ENCODE measurements at regions not wholly inside any gene's neighbourhood (a gene's known extent, or its start where the extent isn't known, plus 50 kb on each side); places are given as distances from the start of the nearest gene placed in this dataset.
"Not testable (repeated sequence)": the region's sequence is repeated elsewhere in the genome, so short reads cannot be mapped to it uniquely, and the experiment has no call there.

GRCh38 chr5:51802551-51803184, 419.4 kb downstream of the ISL1 start:
- no peak for DNase-seq

DNA sequence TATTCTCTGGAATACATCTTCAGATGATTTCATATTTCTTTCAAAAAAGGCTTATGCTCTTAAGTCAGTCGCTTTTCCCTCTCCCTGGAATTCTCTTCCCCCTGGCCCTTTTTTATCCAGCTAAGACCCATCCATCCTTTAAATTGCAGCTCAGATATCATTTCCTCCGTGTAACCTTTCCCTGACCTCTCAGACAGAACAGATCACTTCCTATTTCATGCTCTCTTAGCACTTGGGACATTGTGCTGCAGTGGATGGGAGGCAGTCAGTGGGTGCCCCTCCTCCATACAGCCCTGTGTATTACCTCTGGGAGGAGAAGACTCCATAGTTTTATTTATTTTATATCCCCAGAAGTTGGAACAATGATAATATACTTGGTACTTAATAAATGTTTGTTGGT, 423.4 kb downstream of the ISL1 start:
- no peak for DNase-seq

- no peak for DNase-seq
Measured at GRCh38 chr5:51810592-51810991, 427.3 kb downstream of the ISL1 start.

DNA sequence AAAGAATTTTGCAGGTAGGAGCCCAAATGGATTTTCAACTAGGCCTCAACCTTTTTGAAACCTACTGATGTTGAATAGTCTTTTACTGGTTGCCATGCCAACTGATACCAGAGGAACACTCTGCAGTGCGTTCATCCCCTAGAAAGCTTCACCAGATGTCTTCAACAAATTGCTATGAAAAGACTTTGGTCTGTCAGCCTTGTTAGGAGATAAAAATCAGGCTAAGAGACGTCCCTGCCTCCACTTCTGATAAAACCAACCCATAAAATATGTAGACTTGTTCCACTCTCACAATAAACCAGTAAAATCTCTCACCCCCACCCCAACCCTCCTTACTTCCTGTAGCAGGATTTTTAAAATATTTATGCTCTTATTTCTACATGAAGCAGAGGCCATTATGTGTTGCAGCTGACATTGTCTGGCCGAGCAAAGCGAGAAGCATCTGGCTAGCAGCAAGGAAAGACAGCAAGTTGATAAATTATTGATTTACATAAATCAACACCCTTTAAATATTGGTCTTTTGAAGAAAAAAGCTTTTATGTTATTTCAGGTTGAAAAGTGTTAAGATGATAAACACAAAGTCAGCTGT, 428.7 kb downstream of the ISL1 start:
- no peak for DNase-seq

DNA sequence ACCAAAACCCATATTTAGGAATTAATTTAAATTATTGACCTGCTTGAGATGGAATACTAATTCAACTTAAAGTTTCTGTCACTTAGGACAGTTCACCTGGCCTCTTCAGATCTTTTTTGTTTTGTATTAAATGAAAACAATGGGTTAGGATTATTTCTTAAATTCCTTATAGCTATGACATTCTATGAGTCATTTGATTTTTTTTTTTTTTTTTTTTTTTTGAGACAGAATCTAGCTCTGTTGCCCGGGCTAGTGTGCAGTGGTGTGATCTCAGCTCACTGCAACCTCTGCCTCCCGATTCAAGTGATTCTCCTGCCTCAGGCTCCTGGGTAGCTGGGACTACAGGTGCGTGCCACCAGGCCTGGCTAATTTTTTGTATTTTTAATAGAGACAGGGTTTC, 431.6 kb downstream of the ISL1 start:
- DNase-seq = not testable (repeated sequence)

- DNase-seq = no peak
Measured at GRCh38 chr5:51816427-51816826, 433.2 kb downstream of the ISL1 start.

GRCh38 chr5:51821697-51822096, 438.4 kb downstream of the ISL1 start:
- DNase-seq = no peak

DNA sequence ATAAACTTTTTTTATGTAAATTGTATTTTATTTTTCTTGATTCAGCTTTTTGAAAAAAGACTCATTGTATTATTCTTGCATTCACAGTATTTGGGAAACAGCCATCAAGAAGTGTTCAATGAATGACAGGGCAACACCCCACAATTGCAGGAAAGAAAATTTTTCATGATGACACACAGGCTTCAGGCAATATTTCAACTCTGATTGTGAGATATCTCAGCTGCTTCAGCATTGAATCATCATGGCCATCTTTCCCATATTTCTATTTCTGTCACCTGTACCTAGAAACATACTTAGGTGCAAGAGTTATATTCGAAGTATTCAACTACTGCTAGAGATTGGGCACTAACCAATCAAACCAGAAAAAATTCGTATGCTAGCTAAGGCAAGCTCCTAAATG, 446.0 kb downstream of the ISL1 start:
- DNase-seq = no peak

DNA sequence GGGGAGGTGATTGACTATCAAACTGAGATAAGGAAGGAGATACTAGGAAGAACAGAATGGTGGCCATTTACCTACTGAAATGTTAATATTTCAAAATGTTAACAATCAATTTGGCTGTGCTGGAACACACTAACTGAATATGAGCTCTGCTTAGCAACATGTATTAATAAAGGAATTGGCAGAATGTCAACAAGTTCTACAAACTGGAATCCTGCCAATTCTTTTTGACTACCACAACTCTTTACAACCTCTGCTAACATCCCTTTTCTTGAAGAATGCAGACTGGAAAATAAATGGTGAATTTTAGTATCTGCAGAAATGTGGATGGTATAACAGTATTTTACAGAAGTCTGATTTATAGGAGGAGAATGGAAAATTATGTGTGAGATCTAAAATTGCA, 446.4 kb downstream of the ISL1 start:
- no peak for DNase-seq

GRCh38 chr5:51832934-51833470, 449.8 kb downstream of the ISL1 start:
- DNase-seq = no peak

DNA sequence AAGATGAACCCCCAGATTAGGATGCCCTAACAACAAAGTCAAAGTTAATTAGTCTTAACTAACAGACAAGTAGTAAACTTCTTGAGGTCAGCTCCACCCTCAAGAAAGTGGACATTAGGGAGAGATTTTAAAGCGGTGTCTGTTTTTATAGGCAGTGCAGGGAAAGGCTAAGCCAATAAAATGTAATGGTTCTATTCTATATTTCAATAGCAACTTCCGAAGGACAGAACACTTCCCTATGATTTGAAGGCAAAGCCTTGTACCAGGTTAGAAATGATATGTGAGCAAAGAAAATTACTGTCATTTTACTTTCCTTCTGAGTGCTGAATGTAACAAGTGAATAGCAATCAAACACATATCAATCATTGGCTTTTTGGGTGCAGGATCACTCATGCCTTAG, 455.2 kb downstream of the ISL1 start:
- no peak for DNase-seq

DNA sequence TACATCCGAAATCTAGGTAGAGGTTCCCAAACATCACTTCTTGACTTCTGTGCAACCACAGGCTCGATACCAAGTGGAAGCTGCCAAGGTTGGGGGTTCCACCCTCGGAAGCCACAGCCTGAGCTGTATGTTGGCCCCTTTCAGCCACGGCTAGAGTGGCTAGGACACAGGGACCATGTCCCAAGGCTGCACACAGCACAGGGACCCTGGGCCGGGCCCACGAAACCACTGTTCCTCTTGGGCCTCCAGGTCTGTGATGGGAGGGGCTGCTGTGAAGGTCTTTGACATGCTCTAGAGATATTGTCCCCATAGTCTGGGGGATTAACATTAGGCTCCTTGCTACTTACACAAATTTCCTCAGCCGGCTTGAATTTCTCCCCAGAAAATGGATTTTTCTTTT, 460.6 kb downstream of the ISL1 start:
- no peak for DNase-seq

DNA sequence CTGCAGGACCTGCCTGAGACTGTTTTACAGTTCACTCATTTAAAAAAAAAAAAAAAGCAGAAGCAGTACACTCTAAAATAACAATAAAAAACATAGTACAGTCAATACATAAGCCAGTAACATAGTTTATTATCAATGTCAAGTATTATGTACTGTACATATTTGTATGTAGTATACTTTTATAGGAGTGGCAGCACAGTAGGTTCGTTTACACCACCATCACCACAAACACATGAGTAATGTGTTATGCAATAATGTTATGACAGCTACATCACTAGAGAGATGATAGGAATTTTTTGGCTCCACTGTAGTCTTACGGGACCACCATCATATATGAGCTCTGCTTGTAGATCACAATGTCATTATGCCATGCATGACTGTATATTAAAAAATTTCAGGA, 462.8 kb downstream of the ISL1 start:
- no peak for DNase-seq

GRCh38 chr5:51859624-51860023, 476.4 kb downstream of the ISL1 start:
- no peak for DNase-seq

GRCh38 chr5:51860532-51861018, 477.3 kb downstream of the ISL1 start:
- DNase-seq = no peak

GRCh38 chr5:51872144-51872543, 488.9 kb downstream of the ISL1 start:
- no peak for DNase-seq

DNA sequence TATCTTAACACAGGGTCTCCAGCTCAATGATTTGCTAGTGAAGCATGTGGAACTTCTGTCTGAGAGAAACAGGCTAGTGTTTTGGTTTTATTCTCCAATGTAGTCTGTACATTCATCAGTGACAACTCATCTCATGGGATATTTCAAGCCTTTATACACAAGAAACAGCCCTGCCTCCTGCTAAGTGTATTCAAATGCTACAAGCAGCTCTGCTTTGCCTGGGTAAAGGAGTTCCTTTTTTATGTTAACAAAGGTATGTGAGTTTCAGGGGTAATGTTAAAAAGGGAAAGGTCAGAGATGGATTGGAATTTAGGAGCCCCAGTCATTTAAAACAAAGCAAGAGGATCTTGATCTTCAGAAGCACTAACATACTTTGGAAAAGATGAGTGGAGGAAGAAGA, 498.7 kb downstream of the ISL1 start:
- DNase-seq = no peak

- no peak for DNase-seq
Measured at GRCh38 chr5:51882647-51883046, 499.4 kb downstream of the ISL1 start.

DNA sequence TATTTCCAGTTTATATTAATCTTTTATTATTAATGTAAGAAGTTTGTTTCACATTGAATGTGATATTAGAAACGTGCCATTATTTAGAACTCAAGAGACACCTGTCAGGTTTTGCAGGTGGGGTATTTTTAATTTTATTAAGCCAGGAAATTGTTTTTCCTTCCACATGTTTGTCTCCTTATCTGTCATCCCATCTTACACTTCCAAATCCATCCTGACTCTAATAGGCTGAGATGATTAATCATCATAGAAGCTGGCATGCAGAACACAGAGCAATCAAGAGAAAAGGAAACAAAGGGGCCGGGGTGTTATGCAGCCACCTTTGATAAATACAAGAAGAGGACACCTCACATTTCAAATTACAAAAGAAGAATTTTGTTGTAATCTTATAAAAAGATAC, 506.5 kb downstream of the ISL1 start:
- no peak for DNase-seq

GRCh38 chr5:51890435-51891116, 507.3 kb downstream of the ISL1 start:
- no peak for DNase-seq

DNA sequence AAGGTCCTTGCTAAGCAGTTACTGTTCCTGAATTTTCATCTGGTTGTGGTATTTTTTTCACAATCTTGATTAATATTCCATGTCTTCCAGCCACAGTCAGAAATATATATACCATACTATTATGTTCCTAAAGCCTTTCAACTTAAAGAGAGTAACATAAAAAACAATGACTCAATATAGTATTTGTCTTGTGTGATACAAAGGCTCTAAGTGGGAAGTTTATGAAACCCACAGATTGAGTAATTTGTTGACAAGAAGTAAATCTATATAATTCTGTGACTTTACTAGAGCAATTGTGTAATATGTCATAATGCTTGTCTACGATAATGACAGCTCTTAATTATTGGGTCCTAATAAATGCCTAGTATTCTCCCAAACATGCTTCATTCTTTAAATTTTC, 509.4 kb downstream of the ISL1 start:
- DNase-seq = no peak

DNA sequence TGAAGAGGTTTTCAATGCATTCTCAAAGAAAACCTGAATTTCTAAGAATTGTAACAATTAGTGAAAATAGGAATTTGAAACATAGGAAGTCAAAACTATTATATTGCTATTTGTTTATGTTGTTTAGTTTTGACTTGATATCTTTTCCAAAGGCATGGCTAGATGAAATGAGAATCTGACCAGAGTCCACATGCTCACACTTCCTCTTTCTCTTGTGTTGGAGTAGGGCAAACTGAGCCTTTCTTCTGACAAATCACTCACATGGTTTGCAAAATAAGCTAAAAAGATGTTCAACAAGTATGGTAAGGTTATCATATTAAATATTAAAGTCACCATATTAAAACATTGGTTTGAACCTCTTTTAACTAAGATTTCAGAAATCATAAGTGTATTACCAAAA, 512.6 kb downstream of the ISL1 start:
- no peak for DNase-seq

- no peak for DNase-seq
Measured at GRCh38 chr5:51902512-51902911, 519.3 kb downstream of the ISL1 start.

DNA sequence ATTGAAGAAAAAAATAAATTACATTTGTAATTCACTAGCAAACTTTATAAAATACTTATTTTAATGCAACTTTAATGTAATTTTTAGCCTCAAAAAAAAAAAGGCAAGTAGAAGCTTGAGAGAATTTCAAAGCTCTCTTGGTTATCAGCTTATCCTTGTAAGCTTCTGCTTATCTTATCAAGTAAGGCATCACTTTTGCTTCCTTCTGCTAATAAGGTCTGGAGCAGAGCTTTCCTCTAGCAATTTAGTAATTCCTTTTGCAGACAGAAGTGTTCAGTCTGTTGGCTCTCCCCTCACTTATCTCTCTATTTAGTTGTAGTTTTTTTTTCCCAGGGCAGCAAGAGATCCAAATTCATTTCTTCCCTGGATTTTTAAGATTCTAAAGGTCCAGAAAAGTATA, 525.0 kb downstream of the ISL1 start:
- DNase-seq = no peak

All from NCI-H2081 treated with DMSO at 0.1 percent for 48 hours (cell line).